Glomerular visceral epithelial cell (primary cell): ENCODE measurements at regions not wholly inside any gene's neighbourhood (a gene's known extent, or its start where the extent isn't known, plus 50 kb on each side); places are given as distances from the start of the nearest gene placed in this dataset.
"Not testable (repeated sequence)": the region's sequence is repeated elsewhere in the genome, so short reads cannot be mapped to it uniquely, and the experiment has no call there.

Source experiments
- DNase-seq: peaks from one replicate; pipeline ENCODE4 v3.0.0-alpha.2; 2016; ENCODE audit errors: extremely low spot score

GRCh38 chr5:53160895-53161294 lies 51.3 kb upstream of the MOCS2 start:
- DNase-seq: no peak

- no peak for DNase-seq
Observed at GRCh38 chr5:53161876-53162275, 52.3 kb upstream of the MOCS2 start.

GRCh38 chr5:53164478-53165165 lies 55.1 kb upstream of the MOCS2 start:
- DNase-seq: no peak

- no peak for DNase-seq
Observed at GRCh38 chr5:53165431-53166182, 56.0 kb upstream of the MOCS2 start.

- no peak for DNase-seq
Observed at GRCh38 chr5:53166183-53166495, 56.6 kb upstream of the MOCS2 start.

GRCh38 chr5:53167836-53168235 lies 58.3 kb upstream of the MOCS2 start:
- no peak for DNase-seq

GRCh38 chr5:53169933-53170332 lies 60.4 kb upstream of the MOCS2 start:
- no peak for DNase-seq

- DNase-seq: peak; percentile 53
Observed at GRCh38 chr5:53170746-53171349, 61.3 kb upstream of the MOCS2 start.

GRCh38 chr5:53172073-53172472 lies 62.5 kb upstream of the MOCS2 start:
- not testable (repeated sequence) for DNase-seq

GRCh38 chr5:53172630-53173029 lies 63.1 kb upstream of the MOCS2 start:
- DNase-seq: no peak

GRCh38 chr5:53173083-53173482 lies 63.5 kb upstream of the MOCS2 start:
- no peak for DNase-seq

GRCh38 chr5:53178830-53179229 lies 69.3 kb upstream of the MOCS2 start:
- DNase-seq: no peak

- no peak for DNase-seq
Observed at GRCh38 chr5:53179691-53180090, 70.1 kb upstream of the MOCS2 start.

- no peak for DNase-seq
Observed at GRCh38 chr5:53180538-53180937, 71.0 kb upstream of the MOCS2 start.

- no peak for DNase-seq
Observed at GRCh38 chr5:53180991-53181390, 71.4 kb upstream of the MOCS2 start.

GRCh38 chr5:53183880-53184279 lies 74.3 kb upstream of the MOCS2 start:
- DNase-seq: no peak

GRCh38 chr5:53191548-53192165 lies 82.1 kb upstream of the MOCS2 start:
- DNase-seq: no peak

GRCh38 chr5:53194086-53194485 lies 84.5 kb upstream of the MOCS2 start:
- DNase-seq: no peak

- DNase-seq: no peak
Observed at GRCh38 chr5:53199882-53200281, 90.3 kb upstream of the MOCS2 start.

GRCh38 chr5:53200306-53200705 lies 90.7 kb upstream of the MOCS2 start:
- no peak for DNase-seq

- DNase-seq: no peak
Observed at GRCh38 chr5:53201746-53202145, 92.2 kb upstream of the MOCS2 start.

GRCh38 chr5:53206562-53206961 lies 97.0 kb upstream of the MOCS2 start:
- DNase-seq: no peak

- DNase-seq: peak; percentile 23
Observed at GRCh38 chr5:53211799-53212198, 102.2 kb upstream of the MOCS2 start.
